GM12874 (cell line): ENCODE measurements at regions not wholly inside any gene's neighbourhood (a gene's known extent, or its start where the extent isn't known, plus 50 kb on each side); places are given as distances from the start of the nearest gene placed in this dataset.

Experiments
- CTCF ChIP-seq: IDR thresholded peaks from 2 replicates; pipeline ENCODE4 v1.5.1; 2011; ENCODE audit warnings: low read depth, mild to moderate bottlenecking, control low read depth, low read length, moderate library complexity; ENCODE audit not compliant: insufficient read depth

DNA sequence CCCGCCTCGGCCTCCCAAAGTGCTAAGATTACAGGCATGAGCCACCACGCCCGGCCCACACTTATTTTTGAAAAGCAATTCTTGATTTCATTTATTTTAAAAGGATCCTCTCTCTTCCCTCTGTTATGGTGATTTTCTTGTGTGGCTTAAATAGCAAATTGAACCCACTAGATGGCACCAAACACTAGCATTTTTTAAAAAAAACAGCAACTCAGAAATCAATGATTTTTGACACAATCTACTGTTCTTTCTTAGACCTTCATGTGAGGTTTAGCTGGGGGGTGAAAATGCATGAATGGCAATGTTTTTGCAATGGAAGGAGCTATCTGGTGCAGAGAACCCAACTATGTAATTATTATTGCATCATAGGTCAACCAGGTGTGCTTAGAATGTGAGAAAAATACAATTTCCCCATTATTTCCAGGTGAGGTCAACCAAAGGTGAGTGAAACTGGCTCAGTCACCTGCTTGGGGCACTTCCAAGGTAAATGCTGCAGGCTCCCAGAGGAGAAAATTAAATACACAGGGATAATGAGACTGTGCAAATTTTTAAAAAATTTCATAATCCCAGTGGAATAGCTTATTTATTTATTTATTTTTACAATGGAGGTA is 226.7 kb upstream of the PRKX start:
- no peak for TF ChIP-seq CTCF

DNA sequence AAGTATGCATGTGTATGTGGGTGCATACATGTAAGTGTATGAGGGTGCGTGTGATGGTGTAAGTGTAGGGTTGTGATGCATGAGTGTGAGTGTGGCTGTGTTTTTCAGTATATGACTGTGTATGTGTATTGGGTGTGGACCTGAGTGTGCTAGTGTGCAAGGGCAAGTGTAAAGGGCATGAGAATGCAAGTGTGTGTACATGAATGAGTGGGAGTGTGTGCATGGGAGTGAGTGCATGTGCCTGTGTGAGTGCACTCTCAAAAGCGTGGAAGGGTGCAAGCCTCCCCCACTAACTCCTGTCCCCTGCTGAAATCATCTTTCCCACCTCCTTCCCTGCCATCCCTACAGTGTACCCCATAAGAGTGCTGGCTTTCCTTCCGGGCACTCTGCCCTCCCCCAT is 225.1 kb upstream of the PRKX start:
- no peak for TF ChIP-seq CTCF

DNA sequence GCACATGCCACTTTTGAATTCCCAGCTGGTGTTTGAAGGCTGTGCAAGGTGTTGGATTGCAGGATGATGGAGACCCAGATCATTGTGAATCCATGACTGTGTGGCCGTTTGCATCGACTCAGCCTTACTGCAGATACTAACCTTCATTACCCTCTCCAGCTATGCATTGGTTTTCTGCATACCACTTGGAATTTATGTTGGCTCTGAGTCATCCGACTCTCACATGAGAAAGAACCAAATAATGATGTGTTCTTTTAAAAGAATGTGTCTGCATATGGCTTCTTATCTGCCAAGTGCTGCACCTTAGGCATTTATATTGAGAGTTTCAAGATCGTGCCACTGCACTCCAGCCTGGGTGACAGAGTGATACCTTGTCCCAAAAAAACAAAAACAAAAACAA is 106.7 kb upstream of the PRKX start:
- TF ChIP-seq CTCF = no peak

- no peak for TF ChIP-seq CTCF
Measured at GRCh38 chrX:3815896-3816664, 102.6 kb upstream of the PRKX start.

- peak; percentile 40; the same call in 1 of the 2 replicates for TF ChIP-seq CTCF
Measured at GRCh38 chrX:3811331-3812311, 98.2 kb upstream of the PRKX start.

DNA sequence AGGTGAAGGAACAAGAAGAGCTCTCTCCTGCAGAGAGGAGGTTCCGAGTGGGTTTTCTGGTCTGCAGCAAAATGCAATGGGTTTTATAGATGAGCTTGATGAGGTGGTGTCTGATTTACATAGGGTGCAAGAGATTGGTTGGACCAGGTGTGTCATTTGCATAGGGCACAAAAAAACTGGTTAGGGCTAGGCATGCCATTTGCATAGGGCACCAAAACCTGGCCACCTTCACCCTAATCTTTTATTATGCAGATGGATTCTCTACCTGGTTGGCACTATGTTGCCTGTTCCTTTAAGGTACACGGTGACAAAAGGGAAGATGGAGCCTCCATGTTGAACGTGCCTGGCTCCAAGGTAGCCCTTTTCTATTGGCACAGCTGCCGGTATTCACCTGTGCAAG is 94.5 kb upstream of the PRKX start:
- no peak for TF ChIP-seq CTCF

DNA sequence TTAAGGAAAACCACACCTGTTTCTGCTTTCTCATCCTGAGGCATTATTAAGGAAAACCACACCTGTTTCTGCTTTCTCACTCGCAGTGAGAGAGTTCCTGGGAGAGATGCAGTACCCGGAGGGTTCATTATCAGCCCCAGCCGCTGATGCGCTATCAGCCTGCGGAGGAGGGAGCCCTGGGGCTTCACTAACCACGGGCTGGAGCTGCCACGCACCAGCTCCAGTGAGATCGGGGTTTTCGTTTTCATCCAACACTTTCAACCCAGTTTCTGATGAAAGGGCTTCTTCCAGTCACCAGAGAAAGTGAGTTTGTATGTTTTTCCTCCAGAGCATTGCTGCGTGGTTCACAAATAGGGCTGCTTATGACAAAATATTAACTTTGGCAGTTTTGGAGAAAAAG is 93.2 kb upstream of the PRKX start:
- TF ChIP-seq CTCF = no peak
